ENCODE measurements at regions not wholly inside any gene's neighbourhood (a gene's known extent, or its start where the extent isn't known, plus 50 kb on each side); places are given as distances from the start of the nearest gene placed in this dataset.
A peak's percentile ranks its signal among the peaks of the same experiment; 100 is the strongest.
"Not testable (repeated sequence)": the region's sequence is repeated elsewhere in the genome, so short reads cannot be mapped to it uniquely, and the experiment has no call there.

DNA sequence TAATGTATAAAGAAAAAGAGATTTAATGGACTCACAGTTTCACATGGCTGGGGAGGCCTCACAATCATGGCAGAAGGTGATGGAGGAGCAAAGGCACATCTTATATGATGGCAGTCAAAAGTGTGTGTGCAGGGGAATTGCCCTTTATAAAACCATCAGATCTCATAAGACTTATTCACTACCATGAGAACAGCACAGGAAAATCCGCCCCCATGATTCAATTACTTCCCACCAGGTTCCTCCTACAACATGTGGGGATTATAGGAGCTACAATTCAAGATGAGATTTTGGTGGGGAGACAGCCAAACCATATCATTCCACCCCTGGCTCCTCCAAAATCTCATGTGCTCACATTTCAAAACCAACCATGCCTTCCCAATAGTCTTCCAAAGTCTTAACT, 82.5 kb upstream of the ANKRD1 start:
- not testable (repeated sequence) for DNase-seq (ENCODE audit: low read depth)

DNA sequence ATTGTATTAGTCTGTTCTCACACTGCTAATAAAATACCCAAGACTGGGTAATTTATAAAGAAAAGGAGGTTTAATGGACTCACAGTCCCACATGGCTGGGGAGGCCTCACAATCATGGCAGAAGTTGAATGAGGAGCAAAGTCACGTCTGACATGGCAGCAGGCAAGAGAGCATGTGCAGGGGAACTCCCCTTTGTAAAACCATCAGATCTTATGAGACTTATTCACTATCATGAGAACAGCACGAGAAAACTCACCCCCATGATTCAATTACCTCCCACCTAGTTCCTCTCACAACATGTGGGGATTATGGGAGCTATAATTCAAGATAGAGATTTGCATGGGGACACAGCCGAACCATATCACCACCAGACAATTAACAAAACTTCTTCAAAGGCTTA, 84.4 kb upstream of the ANKRD1 start:
- DNase-seq (ENCODE audit: low read depth), result not testable (repeated sequence)

DNA sequence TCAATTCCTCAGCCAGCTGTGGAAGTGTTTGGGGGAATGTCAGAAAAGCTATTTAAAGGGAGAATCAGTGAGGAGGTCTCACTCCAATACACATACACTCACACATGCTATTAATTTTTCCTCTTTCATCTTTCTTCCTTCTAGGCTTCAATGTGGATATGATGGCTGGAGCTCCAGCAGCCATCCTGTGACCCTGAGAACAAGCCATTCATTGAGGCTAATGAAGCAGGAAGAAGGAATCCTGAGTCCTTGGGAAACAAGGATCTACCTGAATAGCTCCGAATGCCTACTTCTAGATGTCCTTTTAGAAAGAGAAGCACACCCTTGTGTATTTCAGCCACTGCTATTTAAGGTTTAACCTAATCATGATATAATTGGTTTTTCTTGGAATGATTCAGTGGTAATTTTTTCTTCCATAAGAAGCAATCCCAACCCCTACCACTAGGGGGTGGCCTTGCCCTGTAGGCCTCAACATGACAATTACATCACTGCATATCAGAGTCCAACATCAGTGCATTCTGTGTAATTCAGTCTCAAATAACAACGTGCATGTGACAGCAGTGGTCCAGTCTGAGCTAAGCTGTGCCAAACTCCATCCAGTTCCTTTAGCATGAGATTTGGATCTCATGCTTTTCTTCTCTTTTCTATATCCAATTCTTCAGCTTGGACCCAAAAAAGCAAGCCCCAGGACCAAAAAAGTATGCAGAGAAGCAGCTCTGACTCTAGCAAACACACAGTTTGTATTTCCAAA, 85.3 kb upstream of the ANKRD1 start:
- peak; percentile 56 for DNase-seq (ENCODE audit: low read depth)

DNA sequence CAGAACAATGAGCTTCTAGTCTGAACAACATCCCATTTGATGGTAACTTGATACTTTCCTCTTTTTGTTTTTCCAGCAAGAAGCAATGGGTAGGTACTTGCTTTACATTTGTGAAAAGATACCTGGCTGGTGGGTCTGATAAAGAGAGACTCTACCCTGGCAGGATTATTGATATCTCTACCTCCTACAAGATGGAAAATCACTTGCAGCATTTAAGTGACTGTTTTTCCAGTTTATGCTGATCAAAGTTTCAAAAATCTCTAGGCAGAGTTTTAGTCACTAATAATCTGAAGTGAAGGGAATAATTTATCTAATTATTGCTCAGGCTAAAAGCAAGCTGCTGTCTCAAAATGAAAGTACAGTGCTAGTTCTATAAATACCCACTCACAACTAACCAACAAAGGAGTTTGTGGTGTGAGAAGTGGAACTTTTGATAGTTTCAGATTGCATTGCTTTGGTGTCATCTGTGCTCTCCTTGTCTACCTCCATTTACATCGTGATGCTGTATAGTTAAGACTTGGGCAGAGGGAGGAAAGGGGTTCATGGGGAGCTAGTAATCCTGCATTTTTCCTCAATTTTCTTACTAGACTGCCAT, 86.0 kb upstream of the ANKRD1 start:
- DNase-seq (ENCODE audit: low read depth), result no peak

DNA sequence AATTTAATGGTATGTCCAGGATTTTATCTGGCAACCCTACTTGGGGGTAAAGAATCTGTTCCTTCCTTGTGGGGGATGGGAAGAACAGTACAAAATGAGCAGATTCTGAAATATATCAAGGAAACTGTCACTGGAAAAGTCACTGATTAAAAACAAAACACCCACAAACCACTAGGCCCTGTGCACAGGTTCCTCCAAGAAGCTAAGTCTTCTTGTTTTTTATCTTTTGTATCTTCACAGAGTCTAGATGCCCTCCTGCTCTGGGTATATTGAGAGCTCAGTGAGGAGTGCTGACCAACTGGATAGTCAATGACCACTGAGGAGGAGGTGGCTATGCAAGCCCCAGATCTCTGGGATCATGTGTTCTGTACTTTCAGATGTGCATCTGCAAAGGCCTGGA, 86.8 kb upstream of the ANKRD1 start:
- DNase-seq (ENCODE audit: low read depth), result no peak

DNA sequence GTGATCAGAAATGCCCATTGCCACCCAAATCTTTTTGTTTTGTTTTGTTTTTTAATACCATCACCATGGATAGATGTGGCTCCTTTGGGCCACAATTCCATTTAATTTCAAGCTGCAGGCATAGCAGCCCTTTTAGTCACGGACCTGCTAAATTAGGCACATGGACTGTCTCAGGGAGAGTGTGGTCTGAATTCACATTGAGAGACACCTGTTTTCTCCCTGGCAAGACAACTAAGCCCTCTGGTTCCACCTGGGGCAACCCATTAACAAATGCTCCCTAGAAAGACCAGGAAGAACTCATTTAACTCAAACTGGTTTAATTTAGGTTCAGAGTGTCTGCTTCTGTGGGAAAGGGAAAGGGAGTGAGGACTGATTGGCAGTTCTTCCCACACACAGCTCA, 88.2 kb upstream of the ANKRD1 start:
- no peak for DNase-seq (ENCODE audit: low read depth)

DNA sequence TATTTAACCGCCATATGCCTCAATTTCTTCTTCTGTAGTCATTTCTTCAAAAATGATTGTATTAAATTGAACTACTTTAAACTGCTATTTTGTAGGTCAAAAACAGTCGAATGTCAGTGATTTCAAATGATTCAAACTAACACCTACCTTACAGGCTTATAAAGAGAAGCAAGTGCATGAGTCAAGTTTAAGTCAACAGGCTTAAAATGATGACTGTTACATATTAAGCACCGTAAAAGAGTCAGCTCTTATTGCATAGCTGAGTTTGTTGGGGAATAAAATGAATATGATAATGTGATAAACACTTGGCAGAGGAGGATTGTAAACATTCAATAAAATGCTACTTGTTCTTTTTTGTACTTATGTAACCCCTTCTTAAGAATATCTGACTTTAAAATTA, 90.1 kb upstream of the ANKRD1 start:
- no peak for DNase-seq (ENCODE audit: low read depth)

DNA sequence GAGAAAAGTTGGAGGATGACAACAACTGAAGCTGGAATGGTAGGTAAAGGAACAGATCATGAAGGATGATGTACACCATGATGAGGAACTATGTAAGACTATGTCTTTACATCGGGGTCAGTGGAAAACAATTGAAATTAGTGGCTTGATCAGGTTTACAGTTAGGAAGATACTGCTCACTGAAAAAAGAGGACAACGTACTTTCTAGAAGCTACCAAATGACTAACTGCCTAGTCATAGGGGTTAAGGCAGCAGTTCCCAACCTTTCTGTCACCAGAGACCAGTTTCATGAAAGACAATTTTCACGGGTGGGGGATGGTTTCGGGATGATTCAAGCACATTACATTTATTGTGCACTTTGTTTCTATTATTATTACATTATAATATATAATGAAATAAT, 91.6 kb upstream of the ANKRD1 start:
- DNase-seq (ENCODE audit: low read depth), result no peak

DNA sequence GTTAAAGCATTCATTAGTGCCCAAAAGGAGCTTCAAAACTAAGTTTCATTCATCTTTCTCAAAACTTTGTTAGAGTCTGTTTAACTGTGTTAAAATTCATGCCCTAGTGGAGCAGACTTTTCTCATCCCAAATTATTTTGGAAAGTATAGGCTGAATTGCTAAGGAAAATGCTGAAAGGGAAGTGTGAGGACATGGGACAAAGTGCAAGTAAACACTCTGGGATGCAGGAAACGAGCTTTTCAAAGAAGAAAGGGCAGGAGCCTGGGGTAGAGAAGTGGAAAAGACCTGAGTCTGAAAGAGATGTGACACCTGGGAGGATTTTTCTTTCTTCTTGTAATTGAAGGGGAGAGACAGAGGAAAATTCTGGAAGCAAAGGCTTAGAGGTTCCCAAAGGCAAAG, 93.1 kb upstream of the ANKRD1 start:
- DNase-seq (ENCODE audit: low read depth), result no peak

DNA sequence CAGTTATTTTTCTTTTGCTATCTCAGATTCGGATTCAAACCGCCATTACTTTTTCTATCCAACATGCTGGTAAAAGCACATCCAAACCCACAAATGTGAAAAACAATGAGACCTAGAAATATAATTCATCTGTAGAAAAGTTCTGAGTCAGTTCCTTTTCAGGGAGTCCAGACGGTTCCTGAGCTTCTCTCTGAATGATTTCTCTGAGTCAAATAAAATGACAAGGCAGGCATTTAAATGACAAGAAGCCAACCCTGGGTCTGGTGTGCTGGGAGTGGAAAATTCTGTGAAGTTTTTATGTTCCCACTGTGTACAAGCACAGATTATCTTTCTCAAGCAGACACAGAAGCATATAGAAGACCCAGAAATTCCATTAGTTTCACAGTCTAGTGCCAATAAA, 96.3 kb upstream of the ANKRD1 start:
- DNase-seq (ENCODE audit: low read depth), result no peak

DNA sequence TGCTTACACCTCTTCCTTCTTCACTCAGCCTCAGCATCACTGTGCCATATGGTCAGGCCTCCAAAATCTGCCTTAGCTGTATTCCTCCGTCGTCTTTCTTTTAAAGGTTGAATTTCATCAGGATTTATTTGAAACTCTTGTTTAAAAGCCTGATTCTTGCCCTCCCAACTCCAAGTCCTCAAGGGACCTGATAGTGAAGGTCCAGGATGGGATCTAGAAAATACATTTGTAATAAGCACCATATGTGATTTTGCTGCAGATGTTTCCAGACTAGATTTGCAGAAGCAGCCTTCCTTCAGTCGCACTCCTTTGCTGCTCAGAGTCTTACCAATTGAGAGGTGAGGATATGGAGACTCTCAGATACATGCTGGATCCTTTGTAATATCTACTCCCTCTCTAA, 101.0 kb upstream of the ANKRD1 start:
- DNase-seq (ENCODE audit: low read depth), result no peak

DNA sequence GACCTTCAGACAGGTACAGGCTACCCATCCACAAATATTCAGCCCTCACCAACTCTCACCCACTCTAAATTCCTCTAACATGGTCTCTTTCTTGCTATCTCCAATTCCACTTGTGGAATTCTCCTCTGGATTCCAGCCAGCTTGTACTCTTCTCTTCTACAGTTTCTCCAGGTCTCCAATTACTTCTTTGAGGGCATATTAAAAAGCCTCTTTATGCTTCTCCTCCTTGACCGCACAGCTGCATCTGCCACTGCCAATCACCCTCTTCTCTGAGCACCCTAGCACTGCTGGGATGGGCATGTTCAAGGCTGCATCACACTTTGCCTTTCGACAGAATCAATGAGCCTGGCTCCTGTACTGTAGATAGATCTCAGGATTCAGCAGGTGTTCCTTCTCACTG, 101.5 kb upstream of the ANKRD1 start:
- no peak for DNase-seq (ENCODE audit: low read depth)

DNA sequence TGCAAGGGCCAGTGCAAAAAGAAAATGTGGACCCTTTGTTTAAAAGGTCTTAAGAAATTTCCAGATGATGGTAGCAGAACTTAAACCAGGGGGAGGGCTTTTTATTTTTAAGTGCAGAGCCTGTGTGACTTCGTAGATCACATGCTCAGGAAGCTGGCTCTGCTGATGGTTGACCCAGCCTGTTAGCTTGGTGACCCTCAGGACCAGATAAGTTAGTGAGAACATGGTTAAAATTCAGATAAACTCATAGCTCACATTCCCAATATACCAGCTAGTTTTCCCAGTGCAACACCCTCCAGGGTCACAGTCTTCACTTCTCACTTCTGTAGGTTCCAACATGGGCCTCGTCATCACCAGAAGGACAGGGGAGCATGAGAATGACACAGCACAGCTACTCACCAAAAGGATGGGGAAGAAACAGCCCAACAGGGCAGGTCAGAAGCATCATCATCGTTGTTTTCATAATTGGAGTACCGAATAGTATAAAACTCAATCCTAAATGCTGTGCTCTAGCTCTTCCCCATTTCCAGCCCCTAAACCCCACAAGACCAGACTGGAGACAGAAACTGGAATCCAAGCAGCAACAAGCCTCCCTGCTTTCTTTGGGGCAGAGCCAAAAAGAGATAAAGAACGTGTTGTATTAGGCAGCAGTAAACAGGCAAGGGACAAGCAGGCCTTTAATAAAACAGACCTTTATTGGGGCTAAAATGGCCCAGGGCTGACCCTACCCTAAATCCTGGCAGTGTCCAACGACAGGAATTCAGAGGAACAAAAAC, 102.2 kb upstream of the ANKRD1 start:
- DNase-seq (ENCODE audit: low read depth), result no peak

DNA sequence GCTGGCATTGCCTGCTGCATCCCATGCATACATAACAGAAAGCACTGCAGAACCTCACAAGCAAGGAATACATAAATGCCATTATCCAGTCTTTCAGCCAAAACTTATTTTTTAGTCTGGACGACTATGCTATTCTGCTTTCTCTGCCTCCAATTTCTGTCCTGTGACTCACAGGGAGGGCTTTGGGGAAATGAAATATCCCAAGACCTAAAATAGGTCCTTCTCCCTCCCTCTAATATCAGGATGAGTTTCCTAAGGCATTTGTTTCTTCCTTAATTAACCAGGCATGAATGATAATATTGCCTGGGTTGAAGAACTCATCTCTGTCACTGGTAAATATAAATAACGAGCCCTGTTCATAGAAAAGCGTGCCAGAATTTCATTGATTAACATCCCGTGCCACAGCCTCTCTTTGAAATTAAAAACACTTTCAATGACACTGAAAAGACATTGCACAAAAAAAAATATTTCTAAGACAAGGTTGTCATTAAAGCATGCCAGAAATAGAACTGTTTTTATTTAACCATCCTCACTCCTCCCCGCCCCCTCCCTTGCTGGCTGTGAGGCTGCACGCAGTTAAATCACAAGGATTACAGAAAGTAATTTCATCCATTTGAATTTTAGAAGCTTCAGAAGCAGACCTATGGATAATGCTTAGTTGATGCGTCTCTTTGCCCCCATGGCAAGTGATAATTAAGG, 103.0 kb upstream of the ANKRD1 start:
- no peak for DNase-seq (ENCODE audit: low read depth)

DNA sequence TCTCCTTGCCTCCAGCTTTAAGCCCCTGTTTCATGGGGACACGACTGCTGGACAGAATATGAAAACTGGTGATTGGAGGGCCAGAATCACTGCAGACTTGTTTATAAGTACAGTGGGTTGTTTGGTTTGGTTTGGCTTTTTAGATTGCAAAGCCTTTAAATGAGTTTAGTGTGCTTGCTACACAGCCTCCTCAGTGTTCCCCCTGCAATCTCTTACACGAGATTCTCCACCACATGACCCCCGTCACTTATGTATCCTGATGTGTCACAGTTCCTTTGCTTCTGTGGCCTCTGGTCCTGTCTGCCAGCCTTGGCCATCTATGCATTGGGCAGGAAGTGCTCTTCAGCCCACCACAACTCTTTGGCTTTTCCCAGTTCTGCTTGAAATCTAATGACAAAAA, 103.7 kb upstream of the ANKRD1 start:
- no peak for DNase-seq (ENCODE audit: low read depth)

DNA sequence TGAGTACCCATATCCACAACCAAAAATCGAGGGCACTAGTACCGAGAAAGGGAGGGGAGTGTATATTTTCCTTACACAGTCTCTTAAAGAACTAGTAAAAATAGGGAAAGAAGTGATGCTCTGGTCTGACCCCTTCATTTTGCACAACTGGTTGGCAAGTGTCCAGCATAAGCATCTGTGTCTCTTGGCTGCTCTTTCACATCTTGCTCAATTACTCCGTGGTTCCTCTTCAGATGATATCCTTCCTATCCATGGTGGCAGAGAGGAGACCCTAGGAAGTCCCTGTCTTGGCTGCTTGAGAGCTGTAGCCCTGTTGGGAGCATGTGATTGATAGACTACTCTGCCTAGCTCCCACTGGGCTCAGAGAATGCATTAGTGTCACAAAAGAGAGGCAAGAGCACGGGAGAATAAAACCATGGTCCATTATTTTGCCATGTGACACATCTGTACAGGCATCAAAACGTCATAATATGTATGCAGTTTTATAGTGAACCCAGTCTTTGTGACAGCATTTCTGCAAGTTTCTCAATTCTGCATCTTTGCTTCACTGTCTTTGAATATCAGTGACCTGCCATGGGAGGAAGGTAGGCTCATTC, 111.8 kb upstream of the ANKRD1 start:
- no peak for DNase-seq (ENCODE audit: low read depth)

DNA sequence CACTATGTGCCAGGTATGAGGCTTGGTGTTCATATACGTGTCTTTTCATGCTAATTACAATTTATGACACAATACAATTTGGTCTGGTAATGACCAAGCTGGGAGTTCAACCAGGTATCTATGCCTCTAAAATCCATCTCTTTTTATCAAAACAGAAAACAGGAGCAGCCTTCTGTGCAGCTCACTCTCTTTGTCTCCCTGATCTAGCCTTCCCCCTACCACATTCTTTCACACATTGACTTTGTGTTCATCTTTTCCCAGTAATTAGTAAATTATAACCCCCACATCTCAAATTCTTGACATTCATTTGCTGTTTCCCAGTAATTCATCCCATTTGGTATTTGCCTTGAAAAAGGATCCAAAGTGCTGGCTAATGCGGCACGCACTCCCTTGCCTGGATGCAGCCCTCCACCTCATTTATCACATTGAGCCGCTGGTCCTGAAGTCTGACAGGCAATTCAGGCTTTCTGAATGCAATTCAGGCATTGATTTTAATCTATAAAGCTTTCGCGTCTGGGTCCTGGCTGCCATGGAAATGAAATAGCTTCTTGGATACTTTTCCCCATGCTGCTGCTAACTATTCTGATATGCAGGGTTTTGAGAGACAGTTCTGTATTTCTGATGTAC, 112.5 kb upstream of the ANKRD1 start:
- no peak for DNase-seq (ENCODE audit: low read depth)

DNA sequence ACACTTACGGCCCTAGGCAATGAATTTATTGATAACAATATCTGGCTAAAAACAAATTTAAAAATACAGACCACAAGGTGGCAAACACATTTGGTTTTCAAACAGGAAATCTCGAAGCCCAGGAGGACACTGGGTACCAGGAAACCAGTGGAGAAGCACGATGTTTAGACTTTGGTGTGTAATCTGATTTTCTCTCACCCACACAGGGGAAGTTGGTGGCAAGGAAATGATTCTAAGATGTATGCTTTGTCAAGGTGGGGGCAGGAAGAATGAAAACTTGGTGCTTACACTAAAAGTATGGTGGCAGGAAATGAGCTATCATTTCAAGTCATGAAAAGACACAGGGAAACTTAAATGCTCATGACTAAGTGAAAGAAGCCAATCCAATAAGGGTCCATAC, 113.2 kb upstream of the ANKRD1 start:
- DNase-seq (ENCODE audit: low read depth), result no peak

DNA sequence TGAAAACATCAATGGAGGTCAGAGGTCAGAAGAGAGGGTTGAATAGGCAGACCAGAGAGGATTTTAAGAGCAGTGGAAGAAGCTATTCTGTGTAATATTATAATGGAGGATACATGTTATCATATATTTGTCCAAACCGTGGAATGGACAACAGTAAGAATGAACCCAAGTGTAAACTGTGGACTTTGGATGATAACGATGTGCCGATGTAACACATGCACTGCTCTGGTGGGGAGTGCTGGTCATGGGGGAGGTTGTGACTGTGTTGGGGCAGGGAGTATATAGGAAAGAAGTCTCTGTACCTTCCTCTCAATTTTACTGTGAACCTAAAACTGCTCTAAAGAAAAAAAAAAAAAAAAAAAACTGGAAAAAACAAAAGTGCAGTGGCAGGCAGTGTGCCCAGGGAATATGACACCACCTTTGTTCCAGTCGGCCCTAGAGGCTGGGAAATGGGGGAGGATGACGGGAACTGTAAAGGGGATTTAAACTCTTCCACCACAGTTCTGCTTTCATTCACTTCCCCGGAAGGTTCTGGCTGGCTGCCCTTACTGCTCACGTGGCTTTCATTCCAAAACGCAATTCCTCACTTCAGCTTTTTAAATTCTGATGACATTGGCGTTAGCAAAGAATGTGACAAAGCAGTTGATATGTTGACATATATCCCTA, 113.7 kb upstream of the ANKRD1 start:
- no peak for DNase-seq (ENCODE audit: low read depth)

DNA sequence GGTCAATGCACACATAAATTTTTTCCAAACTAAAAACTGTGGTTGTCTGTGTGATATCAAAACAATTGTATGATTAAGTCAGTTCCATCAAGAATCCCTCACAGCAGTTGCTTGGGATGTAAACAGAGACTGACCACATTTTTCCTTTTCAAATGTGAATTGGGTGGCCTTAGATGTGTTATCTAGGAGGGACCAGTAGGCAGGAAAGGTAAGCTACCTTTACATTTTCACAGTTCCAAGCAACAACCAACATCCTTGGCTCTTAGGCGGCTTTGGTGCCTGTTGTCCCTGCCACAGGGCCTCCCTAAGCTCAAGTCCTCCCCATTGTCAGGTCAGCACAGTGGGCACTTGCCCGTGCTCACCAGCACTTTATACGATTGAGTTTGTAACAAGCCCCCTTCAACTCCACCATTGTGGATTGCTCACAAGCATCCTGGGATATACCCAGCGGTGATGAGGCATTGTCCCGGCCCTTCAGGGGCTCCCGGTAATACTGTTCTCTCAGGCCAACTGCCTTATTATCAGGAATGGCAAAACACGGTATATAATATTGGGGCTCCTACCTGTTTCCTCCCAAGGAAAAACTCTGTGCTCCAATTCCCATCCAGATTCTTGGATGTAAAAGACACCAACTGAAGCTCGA, 114.9 kb upstream of the ANKRD1 start:
- DNase-seq (ENCODE audit: low read depth), result no peak

All from activated gamma-delta T cell treated with anti-CD3 and anti-CD28 coated beads, Interleukin-2, amount 50 U/mL, for 16 hours (primary cell).